Endothelial cell of umbilical vein (primary cell): ENCODE measurements at regions not wholly inside any gene's neighbourhood (a gene's known extent, or its start where the extent isn't known, plus 50 kb on each side); places are given as distances from the start of the nearest gene placed in this dataset.
A peak's percentile ranks its signal among the peaks of the same experiment; 100 is the strongest.

Experiments used
- BruUV-seq: library from RNA; stranded (reverse); fragments of 400-500 nt; replicated peaks from 2 replicates; lab custom pipeline; 2021; lab: Mats Ljungman, UMichigan
- CTCF ChIA-PET: fragments of 300-600, 350-600 bp; sonication (Branson Sonifier 250); formaldehyde crosslinking; loops from one replicate; lab custom pipeline; 2021; ENCODE audit warnings: antibody characterized with exemption, inconsistent platforms; lab: Charles Lee
- POLR2A ChIA-PET: fragments of 300-600, 350-600 bp; sonication (Branson Sonifier 250); formaldehyde crosslinking; loops from one replicate; lab custom pipeline; 2021; ENCODE audit warnings: antibody characterized with exemption, inconsistent platforms; lab: Charles Lee
- DNase-seq: peaks from one replicate; pipeline ENCODE4 v3.0.0-alpha.2; 2011; ENCODE audit warnings: low read depth, low spot score
- FAIRE-seq: peaks from 2 replicates; lab custom pipeline; 2011; peaks lifted over from hg19 to GRCh38; lab: Jason Lieb, UNC
- H2AFZ ChIP-seq: 2 replicates; pipeline ENCODE4 v1.6.0; 2012; ENCODE audit warnings: low read depth, low read length, control low read depth, inconsistent platforms
- H3K27ac ChIP-seq: 2 replicates; pipeline ENCODE4 v1.5.1; 2011; ENCODE audit warnings: low read depth, mild to moderate bottlenecking, control low read depth, low read length, moderate library complexity; ENCODE audit not compliant: insufficient read depth
- H3K27me3 ChIP-seq, 2 experiments: 2 replicates each; pipeline versions ENCODE4 v1.6.0 to v1.6.1; 2011; ENCODE audit warnings: low read length in 2 of 2, mixed read lengths in 1 of 2; ENCODE audit not compliant: control insufficient read depth in 2 of 2, insufficient read depth in 2 of 2
- H3K36me3 ChIP-seq, 2 experiments: 2 replicates in 1 of 2; 3 replicates in 1 of 2; pipeline ENCODE4 v1.5.1; 2011; ENCODE audit warnings: low read length in 2 of 2, mild to moderate bottlenecking in 1 of 2, moderate library complexity in 1 of 2; ENCODE audit not compliant: control insufficient read depth in 2 of 2, insufficient read depth in 2 of 2; ENCODE audit errors: extremely low read depth in 1 of 2
- H3K4me1 ChIP-seq: 3 replicates; pipeline ENCODE4 v1.5.1; 2011; ENCODE audit warnings: mild to moderate bottlenecking, low read length; ENCODE audit not compliant: control insufficient read depth, insufficient read depth; ENCODE audit errors: extremely low read depth
- H3K4me2 ChIP-seq: 2 replicates; pipeline ENCODE4 v1.6.1; 2011; ENCODE audit warnings: low read length, control low read depth, mixed read lengths; ENCODE audit not compliant: insufficient read depth
- H3K4me3 ChIP-seq, 3 experiments: fragments of 200-600 bp in 1 of 3; sonication (generic), shearing (Covaris generic) in 1 of 3; replicated peaks in 1 of 3; 2 replicates each; pipeline ENCODE4 v1.5.1; 2011 to 2016; ENCODE audit warnings: control low read depth in 3 of 3, low read length in 3 of 3, mild to moderate bottlenecking in 2 of 3, inconsistent platforms in 1 of 3, low read depth in 1 of 3, moderate library complexity in 1 of 3; ENCODE audit not compliant: insufficient read depth in 1 of 3
- H3K79me2 ChIP-seq: 2 replicates; pipeline ENCODE4 v1.6.0; 2012; ENCODE audit warnings: low read length, inconsistent platforms; ENCODE audit not compliant: control insufficient read depth, insufficient read depth
- H3K9ac ChIP-seq: replicated peaks from 2 replicates; pipeline ENCODE3; 2011; ENCODE audit warnings: low read length, control low read depth; ENCODE audit not compliant: insufficient read depth; ENCODE audit errors: extremely low read depth
- H3K9me1 ChIP-seq: replicated peaks from 3 replicates; pipeline ENCODE4 v1.6.0; 2011; ENCODE audit warnings: mild to moderate bottlenecking, low read length; ENCODE audit not compliant: control insufficient read depth, insufficient read depth; ENCODE audit errors: extremely low read depth
- H3K9me3 ChIP-seq: replicated peaks from 2 replicates; pipeline ENCODE4 v1.5.1; 2012; ENCODE audit warnings: low read length, inconsistent platforms; ENCODE audit not compliant: control insufficient read depth, insufficient read depth
- H4K20me1 ChIP-seq: replicated peaks from 2 replicates; pipeline ENCODE3; 2011; ENCODE audit warnings: mild to moderate bottlenecking, low read length; ENCODE audit not compliant: control insufficient read depth, insufficient read depth; ENCODE audit errors: extremely low read depth
- CTCF ChIP-seq, 2 donors: IDR thresholded peaks; 1 replicate in 1 of 2; 2 replicates in 1 of 2; pipeline ENCODE4 v1.5.1; 2011; ENCODE audit warnings: low read length in 2 of 2, mild to moderate bottlenecking in 2 of 2, moderate library complexity in 2 of 2, control low read depth in 1 of 2, inconsistent platforms in 1 of 2, low read depth in 1 of 2; ENCODE audit not compliant: insufficient read depth in 1 of 2; ENCODE audit errors: extremely low read depth in 1 of 2
- EZH2 ChIP-seq: IDR thresholded peaks from 2 replicates; pipeline ENCODE4 v1.6.1; 2012; ENCODE audit warnings: borderline replicate concordance, low read depth, mild to moderate bottlenecking, moderate library complexity, low read length, inconsistent platforms; ENCODE audit not compliant: severe bottlenecking
- FOS ChIP-seq: IDR thresholded peaks from 2 replicates; pipeline ENCODE4 v1.6.1; 2011; ENCODE audit warnings: mild to moderate bottlenecking, low read length, moderate library complexity, borderline replicate concordance; ENCODE audit not compliant: insufficient read depth
- GATA2 ChIP-seq: IDR thresholded peaks from 2 replicates; pipeline ENCODE4 v1.7.0; 2011; ENCODE audit warnings: low read depth, mild to moderate bottlenecking, moderate library complexity, mixed read lengths, low read length; ENCODE audit not compliant: insufficient read length, insufficient read depth
- JUN ChIP-seq: IDR thresholded peaks from 2 replicates; pipeline ENCODE4 v1.6.1; 2011; ENCODE audit warnings: borderline replicate concordance, low read depth; ENCODE audit not compliant: insufficient read length, insufficient read depth
- MAX ChIP-seq: IDR thresholded peaks from 2 replicates; pipeline ENCODE4 v1.6.1; 2011; ENCODE audit not compliant: insufficient read depth, insufficient read length
- MYC ChIP-seq: IDR thresholded peaks from one replicate; pipeline ENCODE4 v1.6.1; 2011; ENCODE audit warnings: mild to moderate bottlenecking, low read depth, low read length
- POLR2A ChIP-seq: IDR thresholded peaks from 2 replicates; pipeline ENCODE4 v1.6.1; 2012; ENCODE audit warnings: low read depth, mild to moderate bottlenecking, control low read depth, low read length
- POLR2AphosphoS5 ChIP-seq: IDR thresholded peaks from 2 replicates; pipeline ENCODE4 v1.6.1; 2012; ENCODE audit warnings: low read depth, mild to moderate bottlenecking, control low read depth, low read length, moderate library complexity; ENCODE audit not compliant: insufficient read depth
- dilution Hi-C: fragments of 300-500 bp; cut with MboI; formaldehyde crosslinking; loops from one replicate; pipeline ENCODE4 v1.15.0; 2019; ENCODE audit warnings: low sequenced_read_pairs; ENCODE audit not compliant: extremely low pct_ligation_motif_present
- intact Hi-C: fragments of 100-400 bp; cut with micrococcal nuclease; formaldehyde crosslinking; loops from one replicate; pipeline ENCODE4 v1.10.0; 2022

GRCh38 chr6:91447530-91448254 is 860.8 kb upstream of the MAP3K7 start:
- intact Hi-C loops (no loop called here), dilution Hi-C loops (no loop called here)
- no peaks in the 10 kb centered on the region for H4K20me1 ChIP-seq
- POLR2A ChIA-PET: no interaction called here
- no peak overlapping the region for H3K27ac ChIP-seq
- no peaks in the 10 kb centered on the region for H3K9me1 ChIP-seq
- no peaks in the 10 kb centered on the region for H3K9me3 ChIP-seq
- H3K27me3 ChIP-seq: no peaks in the 10 kb centered on the region
- no TSS peak for BruUV-seq
- CTCF ChIA-PET: interaction anchor here (1.2 kb wide), 1 partner anchor 13 kb away, joined by 3 read pairs; no protein-coding TSS in a partner anchor
- H3K4me3 ChIP-seq: no peak overlapping the region
- no peak overlapping the region for H2AFZ ChIP-seq
- H3K9ac ChIP-seq: no peak overlapping the region
- H3K79me2 ChIP-seq: no peaks in the 10 kb centered on the region
- TF ChIP-seq JUN (no peak), GATA2 (no peak), MAX (no peak), EZH2 (no peak)
- no peaks in the 10 kb centered on the region for H3K36me3 ChIP-seq
- FAIRE-seq (peak; percentile 24), DNase-seq (no peak)
- H3K4me2 ChIP-seq: no peak overlapping the region
- no peaks in the 10 kb centered on the region for H3K4me1 ChIP-seq

- Histone ChIP-seq H3K4me1 (no peaks in the 10 kb centered on the region), H3K27me3 (no peaks in the 10 kb centered on the region), H2AFZ (no peak overlapping the region), H3K36me3 (no peaks in the 10 kb centered on the region), H3K9me3 (no peaks in the 10 kb centered on the region), H3K79me2 (no peaks in the 10 kb centered on the region), H3K4me3 (no peak overlapping the region), H3K9ac (no peak overlapping the region), H3K27ac (no peak overlapping the region), H3K4me2 (no peak overlapping the region), H4K20me1 (no peaks in the 10 kb centered on the region), H3K9me1 (no peaks in the 10 kb centered on the region)
- ChIA-PET CTCF (interaction anchor here (1.2 kb wide), 1 partner anchor 13 kb away, joined by 3 read pairs; no protein-coding TSS in a partner anchor), POLR2A (no interaction called here)
- intact Hi-C loops: no loop called here
- FAIRE-seq (no peak), DNase-seq (no peak)
- dilution Hi-C loops: no loop called here
- no TSS peak for BruUV-seq
- TF ChIP-seq MYC: no peak
- no peak for TF ChIP-seq POLR2A
- TF ChIP-seq EZH2: no peak
- no peak for TF ChIP-seq MAX
- TF ChIP-seq JUN: no peak
- TF ChIP-seq FOS: no peak
- no peak for TF ChIP-seq CTCF (IDR thresholded peaks at IDR 0.05; ENCODE audit: extremely low read depth in 1 of 2, insufficient read depth in 1 of 2, low read depth in 1 of 2, low read length in 2 of 2)
- TF ChIP-seq GATA2: no peak
- no peak for TF ChIP-seq POLR2AphosphoS5
Measured at GRCh38 chr6:91447081-91447480, 860.2 kb upstream of the MAP3K7 start.
